ENCODE measurements at regions not wholly inside any gene's neighbourhood (a gene's known extent, or its start where the extent isn't known, plus 50 kb on each side); places are given as distances from the start of the nearest gene placed in this dataset.
A peak's percentile ranks its signal among the peaks of the same experiment; 100 is the strongest.

DNA sequence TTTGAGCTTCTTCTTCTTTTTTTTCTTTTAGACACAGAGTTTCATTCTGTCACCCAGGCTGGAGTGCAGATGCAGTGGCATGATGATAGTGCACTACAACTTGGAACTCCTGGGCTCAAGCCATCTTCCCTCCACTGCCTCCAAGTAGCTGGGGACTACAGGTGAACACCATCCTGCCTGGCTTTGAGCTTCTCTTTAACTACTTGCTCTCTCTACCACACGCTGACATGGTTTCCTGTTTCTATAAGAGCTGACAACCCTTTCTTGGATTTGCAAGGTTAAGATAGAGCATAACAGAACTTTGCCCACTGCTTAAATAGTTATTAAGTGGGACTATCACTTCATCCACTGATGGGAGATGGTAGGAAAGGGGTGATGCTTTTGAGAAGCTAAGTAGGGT lies 82.4 kb upstream of the SLC38A2 start:
- CTCF ChIA-PET: interaction anchor here (0.6 to 1.2 kb wide), 2 partner anchors 92 to 958 kb away, joined by 3 to 5 read pairs; no protein-coding TSS in a partner anchor
- H3K27ac Mint-ChIP-seq: peak overlapping the region; percentile 79
- peaks cover 66% of the 10 kb centered on the region for H3K4me1 Mint-ChIP-seq
- H3K9me3 Mint-ChIP-seq: peaks cover 1% of the 10 kb centered on the region
- no peak overlapping the region for H3K4me3 Mint-ChIP-seq
- no peak for DNase-seq
- peaks cover 4% of the 10 kb centered on the region for H3K27me3 Mint-ChIP-seq
- peaks cover 5% of the 10 kb centered on the region for H3K36me3 Mint-ChIP-seq

DNA sequence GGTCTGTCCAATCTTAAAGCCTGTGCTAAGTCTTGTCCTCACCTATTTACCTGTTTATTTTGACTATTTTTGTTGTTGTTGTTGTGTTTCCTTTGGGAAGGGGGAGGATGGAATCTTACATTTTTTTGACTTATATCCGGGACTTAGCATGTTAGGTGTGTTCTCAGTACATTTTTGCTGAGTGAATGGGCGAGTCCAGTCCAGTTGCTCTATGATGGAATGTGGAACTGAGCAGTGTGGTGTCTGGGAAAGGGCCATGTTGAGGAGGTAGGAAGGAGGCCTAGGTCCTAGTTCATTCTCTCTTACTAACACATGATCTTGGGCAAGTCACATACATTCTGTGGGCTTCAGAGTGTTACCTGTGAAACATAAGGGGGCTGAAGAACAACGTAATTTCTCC lies 80.9 kb upstream of the SLC38A2 start:
- H3K27ac Mint-ChIP-seq: no peak overlapping the region
- H3K36me3 Mint-ChIP-seq: peaks cover 7% of the 10 kb centered on the region
- H3K9me3 Mint-ChIP-seq: peaks cover 5% of the 10 kb centered on the region
- H3K4me1 Mint-ChIP-seq: peaks cover 60% of the 10 kb centered on the region
- H3K27me3 Mint-ChIP-seq: peaks cover 4% of the 10 kb centered on the region
- no peak for DNase-seq
- CTCF ChIA-PET: no interaction called here
- no peak overlapping the region for H3K4me3 Mint-ChIP-seq

- Mint-ChIP-seq H3K4me1 (peaks cover 53% of the 10 kb centered on the region), H3K9me3 (peaks cover 7% of the 10 kb centered on the region)
- CTCF ChIA-PET: no interaction called here
Measured at GRCh38 chr12:46452776-46453175, 80.2 kb upstream of the SLC38A2 start.

DNA sequence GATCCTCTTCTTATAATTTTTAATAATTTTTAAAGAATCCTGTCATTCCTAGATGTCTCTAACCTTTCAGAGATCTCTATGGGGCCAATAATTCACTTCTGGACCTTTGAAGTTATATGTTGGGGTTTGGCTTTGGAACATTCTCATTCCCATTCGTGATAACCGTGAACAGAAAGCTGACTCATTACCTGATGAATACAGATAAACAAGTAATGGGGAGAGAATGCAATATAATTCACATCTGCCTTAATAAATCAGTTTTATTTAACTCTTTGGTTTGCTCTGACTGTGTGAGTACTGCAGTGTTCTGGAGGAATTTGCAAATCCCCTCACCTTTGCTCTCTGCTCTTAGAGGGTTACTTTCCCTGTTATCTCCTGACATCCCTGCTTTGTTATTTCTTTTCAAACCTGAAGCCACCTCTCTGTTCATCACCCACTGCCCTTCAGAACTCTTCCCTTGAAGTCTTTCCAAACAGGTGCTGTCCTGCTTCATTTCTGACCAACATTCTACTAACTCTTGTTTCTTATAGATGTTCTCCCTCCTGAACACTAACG lies 79.6 kb upstream of the SLC38A2 start:
- CTCF ChIA-PET: no interaction called here
- Mint-ChIP-seq H3K36me3 (peaks cover 7% of the 10 kb centered on the region), H3K27ac (no peak overlapping the region), H3K4me3 (no peak overlapping the region), H3K9me3 (peaks cover 7% of the 10 kb centered on the region), H3K27me3 (peaks cover 4% of the 10 kb centered on the region), H3K4me1 (peaks cover 49% of the 10 kb centered on the region)
- DNase-seq: no peak

More at GRCh38 chr12:46452776-46453175, 80.2 kb upstream of the SLC38A2 start:
- H3K36me3 Mint-ChIP-seq: peaks cover 7% of the 10 kb centered on the region
- no peak overlapping the region for H3K4me3 Mint-ChIP-seq
- H3K27ac Mint-ChIP-seq: no peak overlapping the region
- DNase-seq: no peak
- H3K27me3 Mint-ChIP-seq: peaks cover 4% of the 10 kb centered on the region

- Mint-ChIP-seq H3K36me3 (peaks cover 7% of the 10 kb centered on the region), H3K4me1 (peaks cover 43% of the 10 kb centered on the region), H3K27me3 (peaks cover 4% of the 10 kb centered on the region), H3K27ac (no peak overlapping the region), H3K4me3 (no peak overlapping the region), H3K9me3 (peaks cover 7% of the 10 kb centered on the region)
- DNase-seq: no peak
- CTCF ChIA-PET: no interaction called here
Measured at GRCh38 chr12:46451276-46452021, 78.9 kb upstream of the SLC38A2 start.

DNA sequence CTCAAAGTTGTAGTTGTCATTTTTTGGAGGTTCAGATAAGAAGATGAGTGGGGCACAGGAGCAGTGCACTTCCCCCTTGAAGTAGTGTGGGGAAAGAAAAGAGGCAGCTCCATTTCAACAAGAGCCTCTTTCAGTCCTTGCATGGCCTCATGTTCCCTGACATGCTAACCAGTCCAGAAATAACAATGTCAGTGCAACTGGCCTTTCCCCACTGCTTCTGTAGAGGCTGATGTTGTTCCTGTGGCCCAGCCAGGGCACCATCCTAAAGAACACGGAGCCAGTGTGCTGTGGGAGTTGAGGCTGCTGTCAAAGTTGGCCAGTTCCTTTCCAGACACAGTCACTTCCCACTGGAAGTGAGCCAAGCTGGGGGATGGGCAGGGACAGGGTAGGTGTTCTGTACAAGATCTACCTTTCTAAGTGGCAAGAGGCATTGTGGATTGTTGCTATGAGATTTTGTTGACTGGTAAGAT lies 77.7 kb upstream of the SLC38A2 start:
- H3K4me1 Mint-ChIP-seq: peaks cover 39% of the 10 kb centered on the region
- CTCF ChIA-PET: no interaction called here
- H3K9me3 Mint-ChIP-seq: peaks cover 7% of the 10 kb centered on the region
- peaks cover 6% of the 10 kb centered on the region for H3K36me3 Mint-ChIP-seq
- DNase-seq: no peak
- H3K27ac Mint-ChIP-seq: no peak overlapping the region
- no peak overlapping the region for H3K4me3 Mint-ChIP-seq
- H3K27me3 Mint-ChIP-seq: peaks cover 4% of the 10 kb centered on the region

DNA sequence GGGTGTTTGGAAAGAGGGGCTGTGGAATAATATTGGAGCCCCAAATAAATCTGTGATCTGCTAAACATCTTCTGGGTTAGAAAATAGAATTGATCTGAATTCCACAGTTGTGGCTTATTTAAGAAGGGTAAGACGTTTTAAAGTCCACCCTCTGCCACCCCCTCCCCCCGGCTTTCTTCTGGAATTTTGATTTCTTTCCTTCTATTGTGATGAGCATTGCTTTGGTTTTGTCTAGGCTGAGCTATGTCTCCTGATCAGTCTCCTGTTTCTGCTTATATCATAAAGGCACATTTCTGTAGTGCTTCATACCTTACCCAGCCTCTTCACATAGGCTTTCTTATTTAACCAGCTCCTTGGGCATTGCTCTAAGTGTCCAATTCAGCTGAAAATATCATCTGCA lies 77.3 kb upstream of the SLC38A2 start:
- H3K36me3 Mint-ChIP-seq: peaks cover 6% of the 10 kb centered on the region
- CTCF ChIA-PET: no interaction called here
- peaks cover 39% of the 10 kb centered on the region for H3K4me1 Mint-ChIP-seq
- H3K4me3 Mint-ChIP-seq: no peak overlapping the region
- peaks cover 7% of the 10 kb centered on the region for H3K9me3 Mint-ChIP-seq
- H3K27ac Mint-ChIP-seq: no peak overlapping the region
- DNase-seq: no peak
- peaks cover 4% of the 10 kb centered on the region for H3K27me3 Mint-ChIP-seq

GRCh38 chr12:46449316-46449715 lies 76.7 kb upstream of the SLC38A2 start:
- Mint-ChIP-seq H3K27me3 (peaks cover 4% of the 10 kb centered on the region), H3K36me3 (peaks cover 6% of the 10 kb centered on the region), H3K9me3 (peaks cover 7% of the 10 kb centered on the region), H3K4me1 (peaks cover 39% of the 10 kb centered on the region), H3K27ac (no peak overlapping the region), H3K4me3 (no peak overlapping the region)
- CTCF ChIA-PET: no interaction called here
- no peak for DNase-seq

GRCh38 chr12:46446645-46447044 lies 74.1 kb upstream of the SLC38A2 start:
- Mint-ChIP-seq H3K4me3 (no peak overlapping the region), H3K27me3 (peaks cover 9% of the 10 kb centered on the region), H3K4me1 (peaks cover 38% of the 10 kb centered on the region), H3K27ac (no peak overlapping the region), H3K9me3 (peaks cover 7% of the 10 kb centered on the region), H3K36me3 (peaks cover 9% of the 10 kb centered on the region)
- CTCF ChIA-PET: no interaction called here
- DNase-seq: no peak

DNA sequence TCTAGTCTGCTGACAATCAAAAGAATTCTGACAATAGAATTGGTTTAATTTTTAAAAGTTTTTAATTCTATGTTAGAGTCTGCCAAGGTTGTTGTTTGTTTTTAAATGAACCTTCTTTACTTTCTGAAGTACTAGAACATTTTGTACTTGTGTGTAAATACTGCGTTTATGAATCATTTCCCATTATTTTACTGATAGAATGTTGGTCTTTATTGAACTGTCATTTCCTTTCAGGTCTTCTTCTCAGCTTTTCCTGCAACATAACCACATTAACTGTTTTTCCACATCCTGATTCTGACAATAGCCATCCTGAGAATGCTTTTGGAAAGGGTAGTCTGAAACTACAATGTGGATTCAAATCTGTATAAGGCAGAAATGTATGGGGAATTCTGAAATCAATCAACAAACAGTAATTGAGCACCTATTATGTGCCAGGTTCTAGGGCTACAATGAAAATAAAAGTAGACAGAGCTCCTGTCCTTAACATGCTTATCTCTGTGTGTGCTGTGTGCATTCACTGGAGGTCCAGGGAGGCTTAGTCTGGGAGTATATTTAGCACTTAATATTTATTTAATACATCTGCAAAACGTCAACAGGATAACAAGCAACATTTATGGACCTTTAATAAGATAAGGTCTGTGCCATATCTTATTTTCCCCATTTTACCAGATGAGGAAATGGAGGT lies 73.1 kb upstream of the SLC38A2 start:
- no peak overlapping the region for H3K4me3 Mint-ChIP-seq
- peaks cover 6% of the 10 kb centered on the region for H3K36me3 Mint-ChIP-seq
- H3K4me1 Mint-ChIP-seq: peaks cover 32% of the 10 kb centered on the region
- H3K9me3 Mint-ChIP-seq: peaks cover 6% of the 10 kb centered on the region
- DNase-seq: no peak
- CTCF ChIA-PET: no interaction called here
- peaks cover 10% of the 10 kb centered on the region for H3K27me3 Mint-ChIP-seq
- peak overlapping the region; percentile 54 for H3K27ac Mint-ChIP-seq

DNA sequence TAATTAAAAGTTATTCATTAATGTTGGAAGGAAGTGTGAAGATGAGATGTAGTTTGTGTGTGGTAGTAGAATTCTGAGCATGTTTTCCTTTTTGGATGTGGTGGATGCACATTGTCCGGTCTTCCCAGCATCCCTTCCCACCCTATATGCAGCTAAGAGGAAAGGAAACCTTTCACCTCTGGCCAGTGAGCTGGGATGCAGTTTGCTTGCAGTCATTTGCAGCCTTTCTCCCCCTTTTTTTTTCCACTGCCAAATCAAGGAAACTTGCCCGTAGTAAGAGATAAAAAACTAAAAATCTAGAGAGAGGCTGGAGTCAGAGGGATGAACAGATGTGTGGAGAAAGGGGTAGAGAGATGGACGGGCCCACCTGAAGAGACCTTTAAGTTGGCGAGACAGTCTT lies 72.5 kb upstream of the SLC38A2 start:
- Mint-ChIP-seq H3K36me3 (peaks cover 6% of the 10 kb centered on the region), H3K4me3 (no peak overlapping the region), H3K4me1 (peaks cover 27% of the 10 kb centered on the region), H3K9me3 (peaks cover 6% of the 10 kb centered on the region), H3K27me3 (peaks cover 10% of the 10 kb centered on the region), H3K27ac (no peak overlapping the region)
- no peak for DNase-seq
- CTCF ChIA-PET: no interaction called here

GRCh38 chr12:46443594-46444263 lies 71.2 kb upstream of the SLC38A2 start:
- Mint-ChIP-seq H3K9me3 (peaks cover 2% of the 10 kb centered on the region), H3K27me3 (peaks cover 10% of the 10 kb centered on the region), H3K4me1 (peaks cover 16% of the 10 kb centered on the region), H3K36me3 (peaks cover 3% of the 10 kb centered on the region), H3K27ac (no peak overlapping the region), H3K4me3 (no peak overlapping the region)
- CTCF ChIA-PET: interaction anchor here (0.9 kb wide), 1 partner anchor 218 kb away, joined by 3 read pairs; no protein-coding TSS in a partner anchor
- DNase-seq: no peak

DNA sequence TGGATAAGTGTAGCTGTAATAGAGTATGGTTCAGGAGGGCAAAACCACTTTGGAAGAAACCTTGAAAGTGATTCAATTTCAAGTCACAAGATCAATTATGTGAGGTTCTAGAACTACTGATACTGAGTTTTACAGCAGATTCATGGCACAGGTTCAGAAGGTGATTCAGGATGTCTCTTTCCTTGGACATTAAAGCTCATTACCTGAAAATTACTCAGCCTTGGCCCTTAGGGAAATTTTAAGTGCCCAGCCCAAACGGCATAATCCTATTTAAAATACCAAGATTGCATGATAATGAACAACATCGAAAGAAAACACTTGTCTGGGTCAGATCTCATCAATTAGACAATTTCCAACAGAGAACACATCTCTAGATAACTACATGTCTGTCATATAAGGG lies 70.2 kb upstream of the SLC38A2 start:
- Mint-ChIP-seq H3K4me3 (no peak overlapping the region), H3K36me3 (peaks cover 3% of the 10 kb centered on the region), H3K27me3 (peaks cover 10% of the 10 kb centered on the region), H3K27ac (no peak overlapping the region), H3K9me3 (no peaks in the 10 kb centered on the region), H3K4me1 (peaks cover 16% of the 10 kb centered on the region)
- CTCF ChIA-PET: no interaction called here
- DNase-seq: no peak

DNA sequence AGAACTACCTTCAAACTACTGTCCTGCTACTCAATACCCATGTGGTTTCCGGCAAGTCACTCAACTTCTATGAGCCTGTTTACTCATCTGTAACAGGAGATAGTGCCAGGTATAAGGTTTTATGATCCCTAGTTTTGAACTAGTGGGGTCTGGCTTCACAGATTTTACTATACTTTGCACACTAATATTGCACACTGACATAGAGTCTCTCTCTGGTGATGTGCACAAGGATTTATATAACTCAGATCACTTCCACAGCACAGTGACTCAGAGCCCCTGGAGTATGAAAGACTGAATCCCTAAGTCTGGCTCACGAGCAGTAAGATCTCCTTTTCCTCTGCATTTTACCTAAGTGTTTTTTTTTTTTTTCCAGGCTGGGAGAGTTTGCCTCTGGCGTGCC lies 69.7 kb upstream of the SLC38A2 start:
- CTCF ChIA-PET: no interaction called here
- Mint-ChIP-seq H3K9me3 (no peaks in the 10 kb centered on the region), H3K27me3 (peaks cover 10% of the 10 kb centered on the region), H3K36me3 (peaks cover 3% of the 10 kb centered on the region), H3K4me1 (peaks cover 16% of the 10 kb centered on the region), H3K27ac (no peak overlapping the region), H3K4me3 (no peak overlapping the region)
- DNase-seq: no peak

Data from activated naive CD4-positive, alpha-beta T cell treated with anti-CD3 and anti-CD28 coated beads, Interleukin-2, amount 10 ng/mL, durations not matched to agents 7 days and 5 days (primary cell).